Activated CD8-positive, alpha-beta memory T cell treated with anti-CD3 and anti-CD28 coated beads, Interleukin-2, amount 10 ng/mL, durations not matched to agents 7 days and 5 days (primary cell): ENCODE measurements at regions not wholly inside any gene's neighbourhood (a gene's known extent, or its start where the extent isn't known, plus 50 kb on each side); places are given as distances from the start of the nearest gene placed in this dataset.
"Not testable (repeated sequence)": the region's sequence is repeated elsewhere in the genome, so short reads cannot be mapped to it uniquely, and the experiment has no call there.

Experiments used
- ATAC-seq: fragments of 150-1000 bp; cut with Tn5 transposase; one replicate; pipeline ENCODE4 v1.10.0; 2021; ENCODE audit warnings: moderate library complexity
- CTCF ChIA-PET: fragments of 350-600 bp; sonication (Branson Sonifier 250); formaldehyde crosslinking; loops from one replicate; lab custom pipeline; 2021; ENCODE audit warnings: antibody characterized with exemption; lab: Charles Lee
- DNase-seq: peaks from one replicate; pipeline ENCODE4 v3.0.0-alpha.2; 2020
- H3K27ac Mint-ChIP-seq: one replicate; pipeline ENCODE4 v1.8.0; 2021; ENCODE audit warnings: mild to moderate bottlenecking, mixed read lengths
- H3K27me3 Mint-ChIP-seq: one replicate; pipeline ENCODE4 v1.8.0; 2021; ENCODE audit warnings: mixed read lengths
- H3K36me3 Mint-ChIP-seq: one replicate; pipeline ENCODE4 v1.8.0; 2021; ENCODE audit warnings: mild to moderate bottlenecking, mixed read lengths
- H3K4me1 Mint-ChIP-seq: one replicate; pipeline ENCODE4 v1.8.0; 2021; ENCODE audit warnings: mixed read lengths
- H3K4me3 Mint-ChIP-seq: one replicate; pipeline ENCODE4 v1.8.0; 2021; ENCODE audit warnings: mild to moderate bottlenecking, moderate library complexity, mixed read lengths
- H3K9me3 Mint-ChIP-seq: one replicate; pipeline ENCODE4 v1.8.0; 2022; ENCODE audit warnings: low read depth, mixed read lengths

DNA sequence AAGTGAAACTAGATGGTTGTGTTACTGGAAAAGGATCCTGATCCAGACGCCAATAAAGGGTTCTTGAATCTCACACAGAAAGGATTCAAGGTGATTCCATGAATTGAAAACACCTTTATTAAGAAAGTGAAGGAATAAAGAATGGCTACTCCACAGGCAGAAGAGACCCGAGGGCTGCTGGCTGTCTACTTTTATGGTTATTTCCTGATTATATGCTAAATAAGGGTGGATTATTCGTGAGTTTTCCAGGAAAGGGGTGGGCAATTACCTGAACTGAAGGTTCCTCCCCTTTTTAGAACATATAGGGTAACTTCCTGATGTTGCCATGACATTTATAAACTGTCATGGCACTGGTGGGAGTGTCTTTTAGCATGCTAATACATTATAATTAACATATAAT is 50.9 kb upstream of the WARS2 start:
- H3K9me3 Mint-ChIP-seq = peaks cover 7% of the 10 kb centered on the region
- H3K36me3 Mint-ChIP-seq = peaks cover 10% of the 10 kb centered on the region
- CTCF ChIA-PET = no interaction called here
- no peak for ATAC-seq
- DNase-seq = no peak
- peaks cover 2% of the 10 kb centered on the region for H3K4me1 Mint-ChIP-seq
- H3K27ac Mint-ChIP-seq = no peak overlapping the region
- no peaks in the 10 kb centered on the region for H3K27me3 Mint-ChIP-seq
- no peak overlapping the region for H3K4me3 Mint-ChIP-seq

GRCh38 chr1:119204197-119204960 is 63.9 kb upstream of the WARS2 start:
- H3K27ac Mint-ChIP-seq = no peak overlapping the region
- H3K4me3 Mint-ChIP-seq = no peak overlapping the region
- H3K4me1 Mint-ChIP-seq = no peaks in the 10 kb centered on the region
- peaks cover 2% of the 10 kb centered on the region for H3K9me3 Mint-ChIP-seq
- no peak for ATAC-seq
- CTCF ChIA-PET = no interaction called here
- H3K27me3 Mint-ChIP-seq = no peaks in the 10 kb centered on the region
- peaks cover 2% of the 10 kb centered on the region for H3K36me3 Mint-ChIP-seq
- DNase-seq = no peak

DNA sequence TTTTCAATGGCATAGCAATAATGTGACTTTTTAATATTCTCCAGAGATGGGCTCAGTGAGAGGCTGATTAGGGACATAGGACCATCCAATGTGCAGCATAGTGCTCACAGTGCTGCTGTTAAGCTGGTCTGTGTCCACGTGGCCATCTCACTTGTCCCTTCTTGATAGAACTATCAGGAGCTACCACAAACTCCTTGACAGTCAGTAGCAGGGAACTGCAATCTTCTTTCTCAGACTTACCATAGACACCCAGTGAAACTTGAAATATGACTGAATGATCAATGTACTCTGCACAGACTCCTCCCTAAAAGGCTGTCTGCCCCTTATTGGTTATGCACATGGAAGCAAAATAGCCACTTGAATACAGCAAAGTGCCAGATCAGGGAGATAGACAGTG is 64.5 kb upstream of the WARS2 start:
- peaks cover 2% of the 10 kb centered on the region for H3K36me3 Mint-ChIP-seq
- H3K27me3 Mint-ChIP-seq = no peaks in the 10 kb centered on the region
- H3K27ac Mint-ChIP-seq = no peak overlapping the region
- no peak for ATAC-seq
- no peaks in the 10 kb centered on the region for H3K4me1 Mint-ChIP-seq
- no peak overlapping the region for H3K4me3 Mint-ChIP-seq
- CTCF ChIA-PET = no interaction called here
- DNase-seq = no peak
- peaks cover 2% of the 10 kb centered on the region for H3K9me3 Mint-ChIP-seq

GRCh38 chr1:119209061-119209460 is 68.6 kb upstream of the WARS2 start:
- Mint-ChIP-seq H3K27ac (no peak overlapping the region), H3K27me3 (no peaks in the 10 kb centered on the region), H3K4me1 (no peaks in the 10 kb centered on the region), H3K36me3 (peaks cover 2% of the 10 kb centered on the region), H3K9me3 (peaks cover 3% of the 10 kb centered on the region), H3K4me3 (no peak overlapping the region)
- CTCF ChIA-PET = interaction anchor here (1.2 kb wide), 1 partner anchor 8 kb away, joined by 3 read pairs; no protein-coding TSS in a partner anchor
- DNase-seq (no peak), ATAC-seq (no peak)

DNA sequence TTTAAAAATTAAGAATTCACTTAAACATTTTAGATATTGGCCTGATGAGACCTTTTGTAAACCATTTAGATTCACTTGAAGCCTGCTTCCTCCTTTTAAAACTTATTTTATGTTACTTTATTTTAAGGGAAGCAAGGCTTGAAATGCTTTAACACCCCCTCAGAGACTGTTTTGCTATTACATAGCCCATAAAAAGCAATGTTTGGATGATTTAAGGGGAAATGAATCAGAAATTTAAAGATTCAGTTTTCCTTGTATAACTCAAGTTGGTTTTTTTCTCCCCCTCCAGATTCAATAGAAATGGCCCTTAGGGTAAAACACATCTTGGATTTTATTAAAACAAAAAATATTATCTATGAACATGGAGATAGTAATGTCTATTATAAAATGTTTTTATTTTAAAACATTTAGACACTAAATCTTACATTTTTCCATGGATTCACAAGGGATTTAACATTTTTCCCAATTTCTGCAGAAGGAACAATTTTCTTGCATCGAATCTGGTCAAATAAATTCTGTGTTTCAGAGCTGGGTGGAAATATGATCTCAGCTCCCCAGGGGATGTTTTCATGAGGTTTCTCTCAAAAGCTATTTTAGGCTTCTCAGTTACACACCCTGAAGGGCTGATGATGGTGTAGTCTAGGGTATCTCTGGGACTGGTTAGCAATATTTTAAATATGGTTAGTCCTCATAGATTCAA is 69.3 kb upstream of the WARS2 start:
- CTCF ChIA-PET = interaction anchor here (1.2 kb wide), 1 partner anchor 8 kb away, joined by 3 read pairs; no protein-coding TSS in a partner anchor
- H3K9me3 Mint-ChIP-seq = peaks cover 3% of the 10 kb centered on the region
- H3K36me3 Mint-ChIP-seq = peaks cover 2% of the 10 kb centered on the region
- H3K4me3 Mint-ChIP-seq = no peak overlapping the region
- no peak overlapping the region for H3K27ac Mint-ChIP-seq
- H3K27me3 Mint-ChIP-seq = no peaks in the 10 kb centered on the region
- no peaks in the 10 kb centered on the region for H3K4me1 Mint-ChIP-seq
- ATAC-seq (no peak), DNase-seq (no peak)

- ATAC-seq (no peak), DNase-seq (no peak)
- Mint-ChIP-seq H3K27ac (no peak overlapping the region), H3K4me1 (no peaks in the 10 kb centered on the region), H3K36me3 (peaks cover 2% of the 10 kb centered on the region), H3K4me3 (no peak overlapping the region), H3K27me3 (no peaks in the 10 kb centered on the region), H3K9me3 (peaks cover 3% of the 10 kb centered on the region)
- CTCF ChIA-PET = no interaction called here
Observed at GRCh38 chr1:119210296-119210649, 69.8 kb upstream of the WARS2 start.

DNA sequence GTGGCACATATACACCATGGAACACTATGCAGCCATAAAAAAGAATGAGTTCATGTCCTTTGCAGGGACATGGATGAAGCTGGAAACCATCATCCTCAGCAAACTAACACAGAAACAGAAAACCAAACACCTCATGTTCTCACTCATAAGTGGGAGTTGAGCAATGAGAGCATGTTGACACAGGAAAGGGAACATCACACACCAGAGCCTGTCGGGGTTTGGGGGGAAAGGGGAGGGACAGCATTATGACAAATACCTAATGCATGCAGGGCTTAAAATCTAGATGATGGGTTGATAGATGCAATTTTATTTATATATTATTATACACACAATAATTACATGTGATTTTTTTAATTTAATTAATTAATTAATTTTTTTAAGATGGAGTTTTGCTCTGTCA is 72.8 kb upstream of the WARS2 start:
- H3K27ac Mint-ChIP-seq, H3K36me3 Mint-ChIP-seq, ATAC-seq, H3K27me3 Mint-ChIP-seq, H3K4me1 Mint-ChIP-seq, H3K4me3 Mint-ChIP-seq, H3K9me3 Mint-ChIP-seq, DNase-seq, CTCF ChIA-PET: not testable (repeated sequence)

DNA sequence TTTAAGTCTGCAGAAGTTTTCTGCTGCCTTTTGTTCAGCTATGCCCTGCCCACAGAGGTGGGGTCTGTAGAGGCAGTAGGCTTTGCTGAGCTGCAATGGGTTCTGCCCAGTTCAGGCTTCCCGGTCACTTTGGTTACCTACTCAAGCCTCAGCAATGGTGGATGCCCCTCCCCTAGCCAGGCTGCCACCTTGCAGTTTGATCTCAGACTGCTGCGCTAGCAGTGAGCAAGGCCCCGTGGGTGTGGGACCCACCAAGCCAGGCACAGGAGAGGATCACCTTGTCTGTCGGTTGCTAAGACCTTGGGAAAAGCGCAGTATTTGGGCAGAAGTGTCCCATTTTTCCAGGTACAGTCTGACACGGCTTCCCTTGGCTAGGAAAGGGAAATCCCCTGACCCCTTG is 74.5 kb upstream of the WARS2 start:
- H3K4me1 Mint-ChIP-seq, H3K9me3 Mint-ChIP-seq, H3K27ac Mint-ChIP-seq, ATAC-seq, H3K27me3 Mint-ChIP-seq, CTCF ChIA-PET, H3K4me3 Mint-ChIP-seq, H3K36me3 Mint-ChIP-seq, DNase-seq: not testable (repeated sequence)

DNA sequence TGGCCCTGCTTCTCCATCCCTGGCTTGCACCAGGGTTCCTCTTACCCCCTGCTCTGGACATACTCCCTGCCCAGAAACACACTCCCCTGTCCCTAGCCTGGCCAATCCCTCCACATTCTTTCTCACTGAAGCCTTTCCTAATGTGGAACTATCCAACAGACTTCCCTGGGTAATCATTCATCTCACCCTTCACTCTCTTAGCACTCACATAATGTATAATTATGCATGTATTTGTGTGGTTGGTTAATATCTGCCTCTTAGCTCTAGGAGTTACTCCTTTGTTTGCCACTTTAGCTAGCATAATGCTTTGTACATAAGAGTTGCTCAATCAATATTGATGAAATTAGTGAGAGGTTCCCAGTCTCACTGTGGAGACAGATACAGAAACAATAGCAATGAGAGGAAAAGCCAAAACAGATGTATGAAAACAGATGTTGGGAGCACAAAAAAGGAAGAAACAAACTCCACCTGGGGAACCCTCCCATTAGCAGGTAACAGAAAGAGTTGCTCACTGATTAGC is 76.9 kb upstream of the WARS2 start:
- ATAC-seq = no peak
- Mint-ChIP-seq H3K27ac (no peak overlapping the region), H3K4me3 (no peak overlapping the region), H3K9me3 (no peaks in the 10 kb centered on the region), H3K27me3 (no peaks in the 10 kb centered on the region), H3K4me1 (no peaks in the 10 kb centered on the region), H3K36me3 (no peaks in the 10 kb centered on the region)
- DNase-seq = no peak
- CTCF ChIA-PET = interaction anchor here (0.7 kb wide), 1 partner anchor 9 kb away, joined by 3 read pairs; no protein-coding TSS in a partner anchor

- CTCF ChIA-PET = no interaction called here
- DNase-seq (no peak), ATAC-seq (no peak)
- H3K9me3 Mint-ChIP-seq = no peaks in the 10 kb centered on the region
- H3K4me3 Mint-ChIP-seq = no peak overlapping the region
- no peak overlapping the region for H3K27ac Mint-ChIP-seq
- H3K4me1 Mint-ChIP-seq = no peaks in the 10 kb centered on the region
- no peaks in the 10 kb centered on the region for H3K36me3 Mint-ChIP-seq
- no peaks in the 10 kb centered on the region for H3K27me3 Mint-ChIP-seq
Observed at GRCh38 chr1:119219711-119220110, 79.3 kb upstream of the WARS2 start.

DNA sequence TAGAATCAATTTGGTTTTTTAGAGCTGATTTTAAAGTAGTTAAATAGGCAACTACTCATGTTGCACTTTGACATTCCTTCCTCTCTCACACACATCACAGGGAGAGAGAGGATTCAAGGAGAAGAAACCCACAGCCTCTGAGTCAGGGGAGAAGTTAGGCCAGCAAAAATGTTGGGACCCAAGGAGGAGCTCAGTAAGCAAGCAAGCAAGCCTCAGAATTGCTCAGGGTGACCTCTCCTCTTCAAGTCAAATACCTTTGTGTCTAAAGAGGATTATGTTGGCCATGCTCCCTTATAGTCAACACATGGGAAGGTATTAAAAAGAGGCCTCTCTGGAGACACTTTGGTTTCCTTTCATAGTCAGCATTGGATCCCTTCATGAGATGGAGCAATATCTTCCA is 80.5 kb upstream of the WARS2 start:
- CTCF ChIA-PET = no interaction called here
- ATAC-seq = no peak
- no peak for DNase-seq
- Mint-ChIP-seq H3K9me3 (no peaks in the 10 kb centered on the region), H3K27ac (no peak overlapping the region), H3K36me3 (no peaks in the 10 kb centered on the region), H3K4me3 (no peak overlapping the region), H3K27me3 (no peaks in the 10 kb centered on the region), H3K4me1 (no peaks in the 10 kb centered on the region)

GRCh38 chr1:119222271-119222670 is 81.8 kb upstream of the WARS2 start:
- Mint-ChIP-seq H3K9me3 (no peaks in the 10 kb centered on the region), H3K36me3 (no peaks in the 10 kb centered on the region), H3K27ac (no peak overlapping the region), H3K4me3 (no peak overlapping the region), H3K4me1 (no peaks in the 10 kb centered on the region), H3K27me3 (no peaks in the 10 kb centered on the region)
- ATAC-seq = no peak
- DNase-seq = no peak
- CTCF ChIA-PET = no interaction called here

DNA sequence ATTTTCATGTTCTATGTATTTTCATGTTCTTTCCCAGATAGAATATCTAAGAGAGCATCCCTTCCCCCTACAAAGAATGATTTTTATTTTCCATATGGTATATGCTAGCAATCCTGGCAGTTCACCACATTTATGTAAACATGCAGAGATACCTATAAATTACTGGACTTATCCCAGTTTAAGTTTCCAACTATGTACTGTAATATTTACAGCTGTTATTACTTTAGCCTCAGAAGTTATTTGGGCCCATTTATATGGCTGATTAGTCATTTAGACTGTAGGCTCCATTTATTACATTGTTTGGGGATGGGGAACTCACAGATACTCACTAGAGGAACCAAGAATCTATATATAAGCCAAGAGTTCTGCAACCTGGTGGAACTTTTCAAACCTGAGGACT is 84.8 kb upstream of the WARS2 start:
- ATAC-seq = no peak
- H3K36me3 Mint-ChIP-seq = no peaks in the 10 kb centered on the region
- no peaks in the 10 kb centered on the region for H3K4me1 Mint-ChIP-seq
- no peak overlapping the region for H3K4me3 Mint-ChIP-seq
- H3K9me3 Mint-ChIP-seq = no peaks in the 10 kb centered on the region
- CTCF ChIA-PET = no interaction called here
- no peak overlapping the region for H3K27ac Mint-ChIP-seq
- no peaks in the 10 kb centered on the region for H3K27me3 Mint-ChIP-seq
- DNase-seq = no peak

GRCh38 chr1:119225831-119226230 is 85.4 kb upstream of the WARS2 start:
- H3K9me3 Mint-ChIP-seq = no peaks in the 10 kb centered on the region
- H3K36me3 Mint-ChIP-seq = no peaks in the 10 kb centered on the region
- CTCF ChIA-PET = no interaction called here
- no peaks in the 10 kb centered on the region for H3K4me1 Mint-ChIP-seq
- no peak for ATAC-seq
- no peak for DNase-seq
- H3K27me3 Mint-ChIP-seq = no peaks in the 10 kb centered on the region
- no peak overlapping the region for H3K4me3 Mint-ChIP-seq
- no peak overlapping the region for H3K27ac Mint-ChIP-seq
